Activated CD4-positive, alpha-beta T cell treated with anti-CD3 and anti-CD28 coated beads, Interleukin-2, amount 50 U/mL, for 24 hours (primary cell): ENCODE measurements at regions not wholly inside any gene's neighbourhood (a gene's known extent, or its start where the extent isn't known, plus 50 kb on each side); places are given as distances from the start of the nearest gene placed in this dataset.
A peak's percentile ranks its signal among the peaks of the same experiment; 100 is the strongest.

Experiments used
- DNase-seq, 2 donors: peaks; one replicate each; pipeline ENCODE4 v3.0.0-alpha.2; 2020; ENCODE audit warnings: low read depth in 1 of 2, low spot score in 1 of 2

GRCh38 chr5:73395256-73395655 lies 53.3 kb downstream of the FOXD1 start:
- DNase-seq = no peak

GRCh38 chr5:73394610-73395009 lies 54.0 kb downstream of the FOXD1 start:
- no peak for DNase-seq

DNA sequence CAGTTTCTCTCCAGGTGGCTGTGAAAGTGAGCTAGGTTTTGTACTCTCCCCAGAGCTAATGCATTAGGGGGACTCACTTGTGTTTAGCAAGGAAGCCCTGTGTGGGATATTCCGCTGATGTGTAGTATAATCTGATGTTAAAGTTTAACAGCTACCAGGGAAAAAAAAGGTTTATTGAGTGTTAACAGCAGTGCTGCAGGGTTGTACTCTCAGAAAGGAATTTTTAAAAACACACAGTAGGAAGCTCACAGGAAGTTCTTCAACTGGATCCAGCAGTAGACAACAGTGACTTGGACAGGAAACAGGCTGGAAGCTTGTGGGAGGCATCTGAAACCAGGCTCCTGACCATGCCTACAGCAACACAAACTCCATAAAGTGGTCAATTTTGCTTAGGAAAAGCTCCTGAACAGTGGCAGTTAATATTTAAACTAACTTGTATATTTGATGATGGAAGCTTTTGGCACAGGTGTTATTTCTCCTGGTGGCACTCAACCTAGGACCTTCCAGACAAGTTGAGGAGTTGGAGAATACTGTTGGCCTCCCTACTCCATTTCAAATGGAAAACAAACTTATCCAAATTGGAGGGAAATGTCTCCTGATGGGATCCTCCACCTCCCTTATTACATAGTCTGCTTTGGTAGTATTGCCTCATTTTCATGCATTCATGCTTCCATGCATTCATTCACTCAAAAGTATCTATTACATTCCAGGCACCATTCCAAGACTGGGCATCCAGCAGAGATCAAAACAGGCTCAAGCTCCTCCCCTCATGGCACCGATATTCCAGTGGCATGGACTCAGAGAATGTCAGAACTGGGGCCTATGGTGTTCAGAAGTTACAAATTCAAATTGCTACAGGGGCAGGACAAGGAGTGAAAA lies 54.7 kb downstream of the FOXD1 start:
- DNase-seq = no peak

GRCh38 chr5:73392775-73393174 lies 55.8 kb downstream of the FOXD1 start:
- no peak for DNase-seq

DNA sequence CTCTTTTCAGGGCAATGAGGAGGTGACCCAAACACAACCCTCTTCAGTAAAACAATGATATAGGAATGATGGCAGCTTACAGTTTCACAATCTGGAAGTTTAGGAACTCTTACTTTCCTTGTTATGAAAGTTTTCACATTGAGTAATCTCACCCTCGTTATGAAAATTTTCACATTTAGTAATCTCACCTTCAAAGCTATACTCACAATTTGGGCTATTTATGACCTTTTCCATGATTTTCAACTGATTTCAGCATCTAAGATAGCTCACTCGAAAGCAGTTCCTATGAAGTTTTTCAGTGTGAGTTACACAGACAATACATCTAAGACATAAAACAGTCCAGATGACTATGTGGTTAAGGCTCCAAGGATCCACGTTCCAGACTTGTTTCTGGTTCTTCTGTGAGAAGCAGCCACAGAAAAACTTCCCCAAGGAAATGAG lies 57.1 kb downstream of the FOXD1 start:
- no peak for DNase-seq

DNA sequence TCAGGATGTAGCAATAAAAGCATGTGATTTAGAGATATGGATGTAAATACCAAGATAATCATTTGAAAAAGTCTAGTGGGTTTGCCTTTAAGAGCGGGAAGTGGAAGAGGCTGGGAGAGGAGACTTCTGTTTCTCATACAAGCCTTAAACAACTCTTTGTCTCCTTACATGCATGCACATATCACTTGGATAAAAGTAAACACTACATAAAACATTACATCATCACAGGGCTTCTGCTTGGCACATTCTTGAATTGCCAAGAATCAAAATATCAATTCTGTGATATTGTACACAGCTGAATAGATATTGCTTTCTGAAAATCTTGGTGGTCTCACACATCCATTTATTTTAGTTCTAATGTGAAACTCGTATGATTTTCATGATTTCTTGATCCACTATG lies 57.6 kb downstream of the FOXD1 start:
- DNase-seq = no peak

- DNase-seq = no peak
Observed at GRCh38 chr5:73388740-73389139, 59.8 kb downstream of the FOXD1 start.

DNA sequence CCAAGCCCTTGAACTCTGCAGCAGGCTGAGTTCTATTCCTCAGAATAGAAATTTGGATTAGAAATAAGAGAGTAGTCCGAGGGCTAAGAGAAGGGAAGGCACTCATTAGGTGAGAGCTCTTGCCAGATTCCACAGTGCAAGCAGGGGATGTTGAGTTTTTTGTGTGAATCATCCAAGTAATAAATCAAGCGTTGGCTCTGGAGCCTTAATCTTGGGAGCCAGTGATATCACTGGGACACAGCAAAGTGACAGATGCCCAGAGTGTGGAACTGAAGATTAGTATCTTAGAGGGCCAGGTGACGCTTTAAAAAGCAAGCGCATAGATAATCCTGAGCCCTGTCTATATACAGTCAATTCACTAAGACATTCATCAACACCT lies 60.3 kb downstream of the FOXD1 start:
- DNase-seq = no peak

DNA sequence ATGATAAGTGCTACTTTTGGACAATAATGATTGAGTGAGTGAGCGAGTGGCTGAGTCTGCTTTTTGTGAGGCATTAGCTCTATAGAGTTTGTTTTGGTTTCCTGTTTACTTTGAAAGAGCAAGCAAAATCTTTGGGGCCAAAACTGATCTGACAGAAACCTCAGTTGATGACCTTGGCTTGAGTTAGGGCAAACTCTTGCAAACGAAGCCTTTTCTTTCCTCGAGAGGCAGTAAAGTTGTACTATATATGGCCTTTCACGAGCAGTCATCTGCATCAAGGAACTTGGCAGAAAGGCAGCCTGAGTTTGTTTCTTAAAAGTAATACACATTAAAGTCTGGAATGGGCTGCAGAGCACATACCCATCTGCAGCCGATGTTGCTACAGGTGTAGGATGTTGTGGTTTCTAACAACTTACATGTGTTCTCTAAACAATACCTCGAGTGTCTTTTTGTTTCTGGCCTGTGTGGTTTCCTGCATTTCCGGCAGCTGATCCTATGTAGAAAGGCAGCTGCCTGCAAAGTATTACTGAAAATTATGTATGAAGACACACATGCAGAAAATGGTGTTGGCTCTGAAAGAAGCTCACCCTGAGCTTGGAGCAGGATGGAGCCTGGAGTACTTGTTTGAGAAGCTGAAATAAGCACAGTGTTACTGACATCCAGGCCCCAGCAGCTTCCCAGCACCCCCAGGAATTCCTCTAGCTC lies 60.8 kb downstream of the FOXD1 start:
- peak in 1 of 2 donors; percentile 6 for DNase-seq

- DNase-seq = no peak
Observed at GRCh38 chr5:73387149-73387591, 61.4 kb downstream of the FOXD1 start.

DNA sequence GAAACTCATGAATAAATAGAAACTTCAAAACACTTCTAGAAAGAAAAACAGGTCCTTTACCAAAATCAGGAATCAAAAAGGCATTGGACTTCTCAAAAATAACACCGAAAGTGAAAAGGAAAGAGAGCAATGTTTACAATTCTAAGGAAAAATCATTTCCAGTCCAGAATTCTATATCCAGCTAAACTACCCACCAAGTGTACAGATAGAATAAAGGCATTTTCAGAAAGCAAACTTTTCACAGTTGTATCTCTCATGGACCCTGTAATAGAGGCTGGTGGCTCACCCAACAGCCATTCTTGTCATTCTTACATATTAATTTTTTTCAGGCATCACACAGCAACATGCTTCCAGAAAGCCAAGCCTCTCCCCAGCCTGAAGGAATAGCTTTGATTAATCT lies 63.7 kb downstream of the FOXD1 start:
- no peak for DNase-seq

DNA sequence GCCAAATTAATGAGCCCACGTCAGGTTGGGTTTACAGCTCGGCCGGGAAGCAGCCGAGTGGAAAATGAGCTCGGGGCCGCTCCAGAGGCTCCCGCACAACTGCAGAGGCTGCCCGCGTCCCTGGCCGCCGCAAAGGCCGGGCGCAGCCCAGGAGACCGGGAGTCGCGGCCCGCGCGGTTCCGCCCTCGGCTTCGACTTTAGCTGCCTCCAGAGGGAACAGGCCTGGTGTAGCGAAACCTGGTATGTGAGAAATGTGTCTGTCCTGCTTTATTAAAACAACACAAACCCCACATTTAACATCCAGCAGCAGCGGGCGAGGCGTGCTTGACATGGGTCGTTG lies 66.2 kb downstream of the FOXD1 start:
- no peak for DNase-seq

GRCh38 chr5:73381590-73382400 lies 66.8 kb downstream of the FOXD1 start:
- no peak for DNase-seq

DNA sequence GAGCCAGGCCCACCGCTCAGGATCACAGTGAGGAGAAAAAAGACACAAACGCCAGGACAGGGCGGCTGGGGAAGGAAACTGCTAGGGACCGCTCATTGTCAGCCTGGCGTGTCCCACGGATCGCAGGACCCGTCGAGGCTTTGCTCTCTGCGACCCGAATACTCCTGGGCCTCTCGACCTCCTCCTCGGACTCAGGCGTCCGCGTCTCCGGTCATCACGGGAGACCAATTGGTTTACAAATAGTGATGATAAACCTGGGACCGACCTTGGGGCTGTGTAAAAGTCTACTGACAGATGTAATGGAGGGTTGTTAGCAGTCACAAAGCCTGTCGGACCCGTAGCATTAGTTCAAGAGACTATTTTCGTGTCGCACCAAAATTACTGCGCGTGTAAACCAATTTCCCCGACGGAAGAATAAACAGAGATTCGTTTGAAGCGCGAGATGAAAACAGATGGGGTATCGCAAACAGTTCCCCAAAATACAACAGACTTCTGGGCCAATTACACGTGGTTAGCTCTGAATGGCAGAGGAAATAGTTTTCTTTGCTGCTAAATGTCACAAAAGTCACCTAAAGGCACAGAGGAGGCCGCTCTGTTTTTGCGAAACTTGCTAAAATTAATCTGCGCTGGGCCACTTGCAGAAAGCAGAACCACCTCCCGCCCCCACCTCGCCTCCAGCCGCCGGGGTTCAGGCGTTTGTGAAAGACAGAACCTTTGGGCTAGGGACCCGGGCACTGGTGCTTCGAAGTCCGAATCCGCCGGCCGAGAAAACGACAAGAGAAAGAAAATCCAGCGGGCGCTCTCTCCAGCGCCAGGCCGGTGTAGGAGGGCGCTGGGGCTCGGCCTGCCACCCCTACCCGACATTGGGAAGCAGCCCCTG lies 67.6 kb downstream of the FOXD1 start:
- no peak for DNase-seq

DNA sequence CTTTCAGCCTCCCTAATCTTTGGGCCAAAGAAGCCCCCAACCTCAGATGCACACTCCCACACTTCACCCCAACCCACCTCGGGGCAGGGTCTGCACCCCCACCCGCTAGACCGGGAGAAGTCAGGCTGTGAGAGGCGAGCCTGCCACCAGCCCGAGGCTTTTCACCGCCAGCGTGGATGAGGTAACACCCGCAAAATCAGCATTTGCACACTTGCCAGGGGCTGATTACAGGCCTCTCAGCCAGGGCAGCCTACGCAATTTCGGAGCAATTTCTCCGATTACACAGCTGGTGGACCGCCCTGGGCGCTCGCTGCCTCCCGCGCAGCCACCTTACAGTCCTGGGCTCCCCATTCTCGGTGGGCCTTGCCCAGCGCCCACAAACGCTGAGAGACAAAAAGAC lies 68.5 kb downstream of the FOXD1 start:
- no peak for DNase-seq

- no peak for DNase-seq
Observed at GRCh38 chr5:73379435-73379834, 69.1 kb downstream of the FOXD1 start.

DNA sequence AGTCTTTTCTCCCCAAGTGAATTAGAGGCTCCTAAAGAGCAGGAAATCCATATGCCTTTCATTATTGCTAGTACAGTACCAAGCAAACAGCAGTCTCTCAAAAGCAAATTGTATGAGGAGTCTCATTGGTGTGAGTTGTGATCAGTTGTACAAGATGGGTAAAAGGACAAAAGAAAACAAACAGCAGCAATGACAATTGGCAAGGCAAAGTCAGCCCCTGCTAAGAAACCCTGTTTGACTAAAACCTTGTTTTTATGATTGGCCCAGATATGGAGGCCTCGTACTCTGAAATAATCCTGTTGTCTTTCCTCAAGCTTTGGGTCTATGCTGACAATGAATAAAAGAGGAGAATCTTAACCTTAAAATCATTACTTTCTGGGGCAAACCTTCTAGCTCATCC lies 69.8 kb downstream of the FOXD1 start:
- DNase-seq = no peak

DNA sequence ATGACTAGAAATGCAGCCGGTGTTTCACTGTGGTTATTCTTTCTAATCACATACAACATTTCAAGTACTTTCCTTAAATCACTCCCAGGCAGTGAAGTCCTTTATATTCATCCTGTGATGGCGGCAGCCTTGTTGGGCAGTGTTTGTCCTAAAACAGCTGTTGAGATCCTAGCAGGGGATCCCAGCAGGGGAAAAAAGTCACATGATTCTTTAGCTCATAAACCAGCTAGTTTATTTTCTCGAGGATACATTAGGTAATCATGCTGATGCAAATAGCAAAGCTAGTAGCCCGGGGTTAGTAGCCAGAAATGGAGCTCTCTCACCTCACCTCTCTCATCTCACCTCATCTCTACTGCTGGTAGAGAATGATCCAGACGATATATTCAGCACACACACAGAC lies 70.5 kb downstream of the FOXD1 start:
- DNase-seq = no peak

DNA sequence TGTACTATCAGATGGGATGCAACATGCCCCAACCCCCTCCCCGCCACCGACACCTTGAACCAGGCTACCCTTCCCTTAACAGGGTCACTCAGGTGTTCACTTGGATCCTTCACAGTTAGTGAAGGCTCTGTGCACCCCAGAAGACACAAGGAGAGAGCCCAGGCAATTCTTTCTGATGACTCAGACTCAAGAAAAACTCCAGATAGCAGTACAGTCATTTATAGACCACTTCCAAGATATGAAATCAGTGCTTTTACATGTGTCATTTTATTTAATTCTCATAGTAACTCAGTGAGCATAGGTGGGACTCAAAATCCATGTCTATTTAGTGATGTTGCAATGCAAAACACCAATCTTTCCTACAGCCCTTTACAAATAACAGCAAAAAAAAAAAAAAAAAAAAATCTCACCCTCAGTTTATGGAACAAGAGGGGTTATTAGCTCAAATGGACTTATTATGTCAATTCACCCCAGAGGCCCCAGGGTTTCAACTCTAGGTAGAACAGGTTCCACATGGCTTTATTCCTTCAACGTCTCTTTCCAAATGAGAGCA lies 71.9 kb downstream of the FOXD1 start:
- DNase-seq = no peak

GRCh38 chr5:73375949-73376348 lies 72.6 kb downstream of the FOXD1 start:
- no peak for DNase-seq

GRCh38 chr5:73375191-73375545 lies 73.4 kb downstream of the FOXD1 start:
- DNase-seq = no peak
